Smooth muscle cell (in vitro differentiated cells): ENCODE measurements at regions not wholly inside any gene's neighbourhood (a gene's known extent, or its start where the extent isn't known, plus 50 kb on each side); places are given as distances from the start of the nearest gene placed in this dataset.

ENCODE experiments used
- DNase-seq: peaks from one replicate; lab custom pipeline; 2025; ENCODE audit not compliant: unreplicated experiment; lab: John Stamatoyannopoulos, UW
- H2AFZ ChIP-seq: fragments of 200-600 bp; sonication (generic); 2 replicates; pipeline ENCODE4 v1.6.0; 2016; ENCODE audit warnings: antibody characterized with exemption, low read depth, mild to moderate bottlenecking
- H3F3A ChIP-seq: fragments of 200-600 bp; sonication (generic); 2 replicates; pipeline ENCODE4 v1.6.0; 2017; ENCODE audit warnings: antibody characterized with exemption, low read depth
- H3K27ac ChIP-seq: fragments of 200-600 bp; sonication (generic); 2 replicates; pipeline ENCODE4 v1.5.1; 2016; ENCODE audit warnings: low read depth, mild to moderate bottlenecking
- H3K27me3 ChIP-seq: fragments of 200-600 bp; sonication (generic); 2 replicates; pipeline ENCODE4 v1.6.1; 2016; ENCODE audit warnings: low read depth, mild to moderate bottlenecking
- H3K36me3 ChIP-seq: fragments of 200-600 bp; sonication (generic); 2 replicates; pipeline ENCODE4 v1.5.1; 2016; ENCODE audit warnings: low read depth
- H3K4me1 ChIP-seq: fragments of 200-600 bp; sonication (generic); 2 replicates; pipeline ENCODE4 v1.5.1; 2016; ENCODE audit warnings: low read depth
- H3K4me2 ChIP-seq: fragments of 200-600 bp; sonication (generic); 2 replicates; pipeline ENCODE4 v1.6.0; 2016; ENCODE audit warnings: mild to moderate bottlenecking
- H3K4me3 ChIP-seq: fragments of 200-600 bp; sonication (generic); 2 replicates; pipeline ENCODE4 v1.5.1; 2016; ENCODE audit warnings: mild to moderate bottlenecking
- H3K79me2 ChIP-seq: fragments of 200-600 bp; sonication (generic); 2 replicates; pipeline ENCODE4 v1.6.0; 2016; ENCODE audit warnings: low read depth, mild to moderate bottlenecking
- H3K9ac ChIP-seq: fragments of 200-600 bp; sonication (generic); 2 replicates; pipeline ENCODE4 v1.6.0; 2016; ENCODE audit warnings: low read depth
- H3K9me3 ChIP-seq: fragments of 200-600 bp; sonication (generic); replicated peaks from 2 replicates; pipeline ENCODE4 v1.5.1; 2016; ENCODE audit warnings: low read depth
- H4K20me1 ChIP-seq: fragments of 200-600 bp; sonication (generic); 2 replicates; pipeline ENCODE4 v1.6.0; 2016; ENCODE audit warnings: low read depth
- WGBS: methylation state at CpG from one replicate; pipeline ENCODE4 v1.1.7; 2016; ENCODE audit warnings: low lambda C conversion rate; 5-methylcytosine and 5-hydroxymethylcytosine counted together
- TF ChIP-seq, protein P1 (sequence below): fragments of 200-600 bp; sonication (generic); IDR thresholded peaks from 2 replicates; pipeline ENCODE4 v1.5.1; 2017; ENCODE audit warnings: borderline replicate concordance, mild to moderate bottlenecking, antibody characterized with exemption; ENCODE audit not compliant: insufficient read depth, poor library complexity, severe bottlenecking

DNA sequence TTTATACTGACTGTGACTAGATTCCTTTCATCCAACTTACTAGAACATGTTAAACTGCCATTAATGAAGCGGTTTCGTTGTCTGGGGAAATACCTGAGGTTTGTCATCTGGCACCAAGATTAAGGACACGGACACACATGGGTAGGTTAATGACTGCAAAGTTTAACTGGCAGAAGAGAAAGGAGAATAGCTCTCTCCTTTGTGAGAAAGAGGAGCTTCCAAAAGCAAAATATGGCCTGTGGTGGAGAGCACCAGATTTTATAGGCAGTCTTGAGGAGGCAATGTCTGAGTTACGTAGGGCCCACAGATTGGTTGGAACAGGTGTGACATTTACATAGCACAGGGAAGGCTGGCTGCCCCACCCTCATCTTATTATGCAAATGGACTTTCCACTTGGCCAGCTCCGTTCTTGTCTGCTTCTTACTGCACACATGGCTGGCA, 1193.0 kb upstream of the CELF2 start:
- Histone ChIP-seq H3K79me2 (no peaks in the 10 kb centered on the region), H3K4me3 (no peak overlapping the region), H3K27ac (no peak overlapping the region), H3K27me3 (no peaks in the 10 kb centered on the region), H3K4me2 (no peak overlapping the region), H3K36me3 (no peaks in the 10 kb centered on the region), H3K9ac (no peak overlapping the region), H3F3A (no peaks in the 10 kb centered on the region), H3K4me1 (no peaks in the 10 kb centered on the region), H3K9me3 (no peaks in the 10 kb centered on the region), H2AFZ (peak overlapping the region; percentile 85), H4K20me1 (no peaks in the 10 kb centered on the region)
- DNase-seq, result no peak
- TF ChIP-seq, protein P1, sequence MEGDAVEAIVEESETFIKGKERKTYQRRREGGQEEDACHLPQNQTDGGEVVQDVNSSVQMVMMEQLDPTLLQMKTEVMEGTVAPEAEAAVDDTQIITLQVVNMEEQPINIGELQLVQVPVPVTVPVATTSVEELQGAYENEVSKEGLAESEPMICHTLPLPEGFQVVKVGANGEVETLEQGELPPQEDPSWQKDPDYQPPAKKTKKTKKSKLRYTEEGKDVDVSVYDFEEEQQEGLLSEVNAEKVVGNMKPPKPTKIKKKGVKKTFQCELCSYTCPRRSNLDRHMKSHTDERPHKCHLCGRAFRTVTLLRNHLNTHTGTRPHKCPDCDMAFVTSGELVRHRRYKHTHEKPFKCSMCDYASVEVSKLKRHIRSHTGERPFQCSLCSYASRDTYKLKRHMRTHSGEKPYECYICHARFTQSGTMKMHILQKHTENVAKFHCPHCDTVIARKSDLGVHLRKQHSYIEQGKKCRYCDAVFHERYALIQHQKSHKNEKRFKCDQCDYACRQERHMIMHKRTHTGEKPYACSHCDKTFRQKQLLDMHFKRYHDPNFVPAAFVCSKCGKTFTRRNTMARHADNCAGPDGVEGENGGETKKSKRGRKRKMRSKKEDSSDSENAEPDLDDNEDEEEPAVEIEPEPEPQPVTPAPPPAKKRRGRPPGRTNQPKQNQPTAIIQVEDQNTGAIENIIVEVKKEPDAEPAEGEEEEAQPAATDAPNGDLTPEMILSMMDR, result no peak
- 88% methylated on average over 5 of the region's 5 CpGs for WGBS

DNA sequence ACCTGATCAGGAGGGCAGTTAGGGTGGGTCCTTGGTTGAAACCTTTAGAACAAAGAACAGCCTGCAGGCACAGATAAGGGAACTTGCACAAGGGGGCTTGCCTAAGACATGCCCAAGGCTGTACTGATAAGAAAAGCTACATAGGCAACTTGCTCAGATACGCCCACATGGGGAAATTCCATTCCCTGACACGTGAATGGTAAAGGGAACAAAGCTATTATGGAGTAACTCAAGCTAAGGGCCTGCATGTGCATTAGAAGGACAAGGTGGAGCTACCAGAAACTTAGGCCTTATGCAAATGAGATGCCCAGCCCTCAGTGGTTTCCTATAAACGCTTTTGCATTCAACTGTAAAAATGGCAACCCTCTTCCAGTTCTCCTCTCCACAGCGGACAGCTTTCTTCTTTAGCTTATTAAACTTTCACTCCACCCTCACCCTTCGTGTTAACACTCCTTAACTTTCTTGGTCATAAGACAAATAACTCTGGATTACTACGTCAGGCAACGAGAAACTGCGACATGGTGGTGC, 1192.1 kb upstream of the CELF2 start:
- Histone ChIP-seq H3K79me2 (no peaks in the 10 kb centered on the region), H4K20me1 (no peaks in the 10 kb centered on the region), H3K4me2 (no peak overlapping the region), H3K9ac (no peak overlapping the region), H3K4me1 (no peaks in the 10 kb centered on the region), H3F3A (no peaks in the 10 kb centered on the region), H3K9me3 (no peaks in the 10 kb centered on the region), H3K36me3 (no peaks in the 10 kb centered on the region), H3K27ac (no peak overlapping the region), H3K4me3 (no peak overlapping the region), H2AFZ (peak overlapping the region; percentile 85), H3K27me3 (no peaks in the 10 kb centered on the region)
- TF ChIP-seq, protein P1, result no peak
- DNase-seq, result no peak
- WGBS, result 83% methylated on average over 8 of the region's 8 CpGs

DNA sequence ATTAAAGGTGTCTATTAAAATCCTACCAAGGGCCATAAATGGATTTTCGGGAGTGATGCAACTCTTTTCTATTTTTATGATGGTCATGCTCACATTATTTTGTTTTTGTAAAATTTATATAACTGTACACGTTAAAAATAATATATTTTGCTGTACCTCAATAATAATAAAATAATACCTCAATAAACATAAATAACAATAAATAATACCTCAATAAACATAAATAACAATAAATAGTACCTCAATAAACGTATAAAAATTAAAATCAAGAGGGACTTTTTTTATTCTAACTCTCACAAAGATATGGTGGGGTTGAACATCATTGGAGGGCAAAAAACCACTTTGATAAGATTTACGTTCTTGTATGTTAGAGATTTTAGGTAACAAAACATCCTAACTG, 1189.6 kb upstream of the CELF2 start:
- Histone ChIP-seq H3K27ac (no peak overlapping the region), H3K4me3 (no peak overlapping the region), H3K36me3 (no peaks in the 10 kb centered on the region), H4K20me1 (no peaks in the 10 kb centered on the region), H3K79me2 (no peaks in the 10 kb centered on the region), H3K27me3 (no peaks in the 10 kb centered on the region), H3F3A (no peaks in the 10 kb centered on the region), H3K9ac (no peak overlapping the region), H3K4me2 (no peak overlapping the region), H3K9me3 (no peaks in the 10 kb centered on the region), H3K4me1 (no peaks in the 10 kb centered on the region), H2AFZ (no peak overlapping the region)
- WGBS, result 87% methylated on average over 4 of the region's 4 CpGs
- no peak for DNase-seq
- TF ChIP-seq, protein P1, result no peak

DNA sequence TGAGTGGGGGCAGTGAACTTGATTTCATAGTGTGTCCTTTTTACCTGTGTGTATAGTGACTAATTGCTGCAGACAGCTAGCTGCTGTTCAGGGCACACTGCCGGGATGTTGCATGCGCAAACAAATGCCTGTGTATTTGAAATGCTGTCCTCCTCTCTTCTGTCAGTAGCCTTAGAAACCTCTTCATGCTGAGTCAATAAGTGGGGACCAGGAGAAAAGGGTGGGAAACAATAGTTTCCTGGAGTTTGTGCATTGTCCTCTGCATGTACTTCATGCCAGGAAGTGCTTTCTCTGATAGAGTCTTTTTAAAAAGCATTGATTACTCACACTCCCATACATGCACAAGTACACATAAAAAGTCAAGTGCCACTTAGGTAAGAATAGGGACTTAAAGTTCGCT, 1183.7 kb upstream of the CELF2 start:
- Histone ChIP-seq H3K79me2 (no peaks in the 10 kb centered on the region), H3K36me3 (no peaks in the 10 kb centered on the region), H3K27me3 (no peaks in the 10 kb centered on the region), H2AFZ (no peak overlapping the region), H3K9ac (no peak overlapping the region), H3K4me3 (no peak overlapping the region), H4K20me1 (no peaks in the 10 kb centered on the region), H3F3A (no peaks in the 10 kb centered on the region), H3K4me2 (no peak overlapping the region), H3K27ac (no peak overlapping the region), H3K9me3 (no peaks in the 10 kb centered on the region), H3K4me1 (no peaks in the 10 kb centered on the region)
- 72% methylated on average over 3 of the region's 3 CpGs for WGBS
- DNase-seq, result no peak
- TF ChIP-seq, protein P1, result no peak
